Skeletal muscle tissue (tissue), 3 donors: ENCODE measurements at regions not wholly inside any gene's neighbourhood (a gene's known extent, or its start where the extent isn't known, plus 50 kb on each side); places are given as distances from the start of the nearest gene placed in this dataset.

ENCODE experiments used
- H3K27ac ChIP-seq: one replicate; pipeline ENCODE4 v1.7.0; 2013; ENCODE audit warnings: mild to moderate bottlenecking, low read depth, low read length, inconsistent platforms
- H3K27me3 ChIP-seq, 3 donors: one replicate each; pipeline ENCODE4 v1.7.0; 2013; ENCODE audit warnings: low read length in 3 of 3; ENCODE audit not compliant: control insufficient read depth in 3 of 3, insufficient read depth in 3 of 3
- H3K36me3 ChIP-seq, 3 donors: one replicate each; pipeline ENCODE4 v1.7.0; 2013; ENCODE audit warnings: low read length in 3 of 3; ENCODE audit not compliant: control insufficient read depth in 3 of 3, insufficient read depth in 3 of 3
- H3K4me1 ChIP-seq, 3 donors: one replicate each; pipeline ENCODE4 v1.7.0; 2013; ENCODE audit warnings: low read length in 3 of 3, mild to moderate bottlenecking in 3 of 3; ENCODE audit not compliant: control insufficient read depth in 3 of 3, insufficient read depth in 3 of 3
- H3K4me3 ChIP-seq, 3 donors: one replicate each; pipeline ENCODE4 v1.7.0; 2013; ENCODE audit warnings: low read length in 3 of 3
- H3K9ac ChIP-seq, 3 donors: one replicate each; pipeline ENCODE4 v1.7.0; 2013; ENCODE audit warnings: low read length in 3 of 3, mild to moderate bottlenecking in 3 of 3, moderate library complexity in 2 of 3, low read depth in 1 of 3
- H3K9me3 ChIP-seq, 3 donors: one replicate each; pipeline ENCODE4 v1.7.0; 2013; ENCODE audit warnings: low read length in 3 of 3; ENCODE audit not compliant: control insufficient read depth in 3 of 3
- donor health status: Osteomylitis.

GRCh38 chr16:9275816-9276354 is 184.4 kb downstream of the HAPSTR1 start:
- no peak overlapping the region for H3K27ac ChIP-seq
- peaks cover 0 to 4% (median 0%) of the 10 kb centered on the region in 3 donors for H3K27me3 ChIP-seq
- no peaks in the 10 kb centered on the region for H3K4me1 ChIP-seq
- H3K4me3 ChIP-seq: no peak overlapping the region
- no peaks in the 10 kb centered on the region for H3K9me3 ChIP-seq
- no peaks in the 10 kb centered on the region for H3K36me3 ChIP-seq
- H3K9ac ChIP-seq: no peak overlapping the region

- H3K4me1 ChIP-seq: no peaks in the 10 kb centered on the region
- no peak overlapping the region for H3K27ac ChIP-seq
- no peaks in the 10 kb centered on the region for H3K9me3 ChIP-seq
- H3K9ac ChIP-seq: no peak overlapping the region
- no peak overlapping the region for H3K4me3 ChIP-seq
- no peaks in the 10 kb centered on the region for H3K36me3 ChIP-seq
- peaks cover 0 to 4% (median 0%) of the 10 kb centered on the region in 3 donors for H3K27me3 ChIP-seq
Observed at GRCh38 chr16:9279291-9280068, 188.0 kb downstream of the HAPSTR1 start.

GRCh38 chr16:9280069-9280466 is 188.6 kb downstream of the HAPSTR1 start:
- Histone ChIP-seq H3K36me3 (no peaks in the 10 kb centered on the region), H3K9ac (no peak overlapping the region), H3K27me3 (peaks cover 0 to 4% (median 0%) of the 10 kb centered on the region in 3 donors), H3K4me3 (no peak overlapping the region), H3K27ac (no peak overlapping the region), H3K4me1 (no peaks in the 10 kb centered on the region), H3K9me3 (no peaks in the 10 kb centered on the region)

GRCh38 chr16:9286930-9287329 is 195.5 kb downstream of the HAPSTR1 start:
- Histone ChIP-seq H3K27me3 (no peaks in the 10 kb centered on the region), H3K4me3 (no peak overlapping the region), H3K9me3 (peaks cover 0 to 3% (median 0%) of the 10 kb centered on the region in 3 donors), H3K4me1 (no peaks in the 10 kb centered on the region), H3K9ac (no peak overlapping the region), H3K36me3 (no peaks in the 10 kb centered on the region), H3K27ac (no peak overlapping the region)

GRCh38 chr16:9296271-9296590 is 204.8 kb downstream of the HAPSTR1 start:
- Histone ChIP-seq H3K9ac (no peak overlapping the region), H3K9me3 (no peaks in the 10 kb centered on the region), H3K4me3 (no peak overlapping the region), H3K27me3 (peaks cover 0 to 5% (median 0%) of the 10 kb centered on the region in 3 donors), H3K4me1 (no peaks in the 10 kb centered on the region), H3K27ac (no peak overlapping the region), H3K36me3 (no peaks in the 10 kb centered on the region)

- Histone ChIP-seq H3K4me3 (no peak overlapping the region), H3K4me1 (no peaks in the 10 kb centered on the region), H3K9ac (no peak overlapping the region), H3K27ac (no peak overlapping the region), H3K9me3 (no peaks in the 10 kb centered on the region), H3K27me3 (peaks cover 0 to 8% (median 0%) of the 10 kb centered on the region in 3 donors), H3K36me3 (no peaks in the 10 kb centered on the region)
Observed at GRCh38 chr16:9297437-9298113, 206.1 kb downstream of the HAPSTR1 start.

- H3K36me3 ChIP-seq: no peaks in the 10 kb centered on the region
- H3K4me3 ChIP-seq: no peak overlapping the region
- no peaks in the 10 kb centered on the region for H3K9me3 ChIP-seq
- H3K27ac ChIP-seq: no peak overlapping the region
- no peak overlapping the region for H3K9ac ChIP-seq
- no peaks in the 10 kb centered on the region for H3K4me1 ChIP-seq
- H3K27me3 ChIP-seq: peaks cover 0 to 8% (median 0%) of the 10 kb centered on the region in 3 donors
Observed at GRCh38 chr16:9300252-9300651, 208.8 kb downstream of the HAPSTR1 start.

- Histone ChIP-seq H3K9me3 (no peaks in the 10 kb centered on the region), H3K27ac (no peak overlapping the region), H3K4me1 (no peaks in the 10 kb centered on the region), H3K9ac (no peak overlapping the region), H3K27me3 (peaks cover 0 to 8% (median 0%) of the 10 kb centered on the region in 3 donors), H3K4me3 (no peak overlapping the region), H3K36me3 (no peaks in the 10 kb centered on the region)
Observed at GRCh38 chr16:9302072-9302471, 210.6 kb downstream of the HAPSTR1 start.

- H3K4me3 ChIP-seq: no peak overlapping the region
- H3K9ac ChIP-seq: no peak overlapping the region
- no peak overlapping the region for H3K27ac ChIP-seq
- H3K9me3 ChIP-seq: no peaks in the 10 kb centered on the region
- H3K36me3 ChIP-seq: no peaks in the 10 kb centered on the region
- no peaks in the 10 kb centered on the region for H3K4me1 ChIP-seq
- H3K27me3 ChIP-seq: no peaks in the 10 kb centered on the region
Observed at GRCh38 chr16:9306753-9307152, 215.3 kb downstream of the HAPSTR1 start.

GRCh38 chr16:9307446-9307845 is 216.0 kb downstream of the HAPSTR1 start:
- Histone ChIP-seq H3K27me3 (no peaks in the 10 kb centered on the region), H3K36me3 (no peaks in the 10 kb centered on the region), H3K4me3 (no peak overlapping the region), H3K9me3 (no peaks in the 10 kb centered on the region), H3K27ac (no peak overlapping the region), H3K9ac (no peak overlapping the region), H3K4me1 (no peaks in the 10 kb centered on the region)
